ENCODE measurements at regions not wholly inside any gene's neighbourhood (a gene's known extent, or its start where the extent isn't known, plus 50 kb on each side); places are given as distances from the start of the nearest gene placed in this dataset.

DNA sequence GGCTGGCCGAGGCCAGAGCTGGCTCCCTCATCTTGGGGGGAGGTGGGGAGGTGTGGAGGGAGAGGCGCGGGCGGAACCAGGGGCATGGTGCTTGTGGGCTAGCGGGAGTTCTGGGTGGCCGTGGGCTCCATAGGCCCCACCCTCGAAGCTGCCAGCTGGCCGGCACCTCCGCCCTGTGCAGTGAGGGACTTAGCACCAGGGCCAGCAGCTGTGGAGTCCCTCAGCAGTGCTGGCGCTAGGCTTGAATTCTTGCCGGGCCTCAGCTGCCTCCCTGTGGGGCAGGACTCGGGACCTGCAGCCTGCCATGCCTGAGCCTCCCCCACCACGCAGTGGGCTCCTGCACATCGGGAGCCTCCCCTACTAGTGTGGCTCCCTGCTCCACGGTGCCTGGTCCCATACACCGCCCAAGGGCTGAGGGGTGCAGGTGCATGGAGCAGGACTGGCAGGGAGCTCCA is 603.3 kb downstream of the PCDH18 start:
- DNase-seq (ENCODE audit: low read depth): no peak

DNA sequence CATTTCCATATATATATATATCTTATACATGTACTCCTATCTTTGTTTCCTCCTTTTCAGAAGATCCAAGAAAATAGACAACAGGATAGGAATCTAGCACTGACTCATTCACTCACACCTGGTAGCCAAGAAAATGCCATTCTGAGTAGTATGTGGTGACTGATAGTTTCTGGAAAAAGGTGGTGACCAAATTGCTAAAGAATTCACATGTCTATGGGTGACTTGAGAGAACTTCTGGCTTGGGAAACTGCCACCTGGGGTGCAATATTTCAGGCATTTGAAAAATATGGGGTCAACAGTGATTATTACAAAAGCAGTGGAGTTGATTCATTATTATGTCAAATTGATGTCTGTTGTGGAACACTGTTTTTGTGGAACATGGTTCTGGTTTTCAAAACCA is 605.1 kb downstream of the PCDH18 start:
- DNase-seq (ENCODE audit: low read depth): peak; percentile 97

DNA sequence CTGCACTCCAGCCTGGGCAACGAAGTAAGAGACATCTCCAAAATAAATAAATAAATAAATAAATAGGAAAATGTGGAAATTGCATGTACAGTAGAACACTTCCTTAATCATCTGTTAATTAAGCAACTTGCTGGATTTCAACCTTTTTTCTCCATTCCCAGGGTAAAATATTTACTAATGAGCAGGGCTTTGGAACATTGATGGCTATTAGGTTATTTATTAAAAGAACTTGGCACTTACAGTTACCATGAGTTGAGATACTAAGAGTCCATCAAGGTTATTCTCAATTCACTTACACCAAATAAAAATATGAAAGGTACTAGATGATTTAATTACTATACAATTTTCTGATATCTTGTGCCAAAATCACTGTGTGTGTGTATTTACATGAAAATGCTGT is 607.1 kb downstream of the PCDH18 start:
- peak; percentile 93 for DNase-seq (ENCODE audit: low read depth)

GRCh38 chr4:136922066-136922465 is 610.2 kb downstream of the PCDH18 start:
- peak; percentile 65 for DNase-seq (ENCODE audit: low read depth)

- DNase-seq (ENCODE audit: low read depth): peak; percentile 52
These were observed 612.0 kb downstream of the PCDH18 start for GRCh38 chr4:136920092-136920881.

DNA sequence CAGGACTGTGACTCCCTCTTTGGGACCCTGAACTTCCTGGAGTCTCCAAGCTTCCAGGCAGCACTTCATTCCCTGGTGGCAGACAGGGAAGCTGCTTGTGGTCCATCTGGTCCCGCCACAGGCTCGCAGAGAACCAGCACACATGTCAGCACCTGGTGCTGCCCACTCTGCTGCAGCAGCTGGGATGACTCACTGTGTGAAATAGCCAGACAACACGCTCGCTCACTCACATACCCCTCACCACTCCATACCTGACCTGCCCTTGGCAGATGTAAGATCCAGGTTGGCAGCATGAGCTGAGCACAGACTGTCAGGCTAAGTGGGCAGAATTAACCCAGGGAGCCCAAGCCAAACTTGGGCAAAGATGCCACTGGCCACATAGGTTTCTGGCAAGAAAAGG is 613.5 kb downstream of the PCDH18 start:
- DNase-seq (ENCODE audit: low read depth): no peak

- no peak for DNase-seq (ENCODE audit: low read depth)
These were observed 614.8 kb downstream of the PCDH18 start for GRCh38 chr4:136917312-136918110.

DNA sequence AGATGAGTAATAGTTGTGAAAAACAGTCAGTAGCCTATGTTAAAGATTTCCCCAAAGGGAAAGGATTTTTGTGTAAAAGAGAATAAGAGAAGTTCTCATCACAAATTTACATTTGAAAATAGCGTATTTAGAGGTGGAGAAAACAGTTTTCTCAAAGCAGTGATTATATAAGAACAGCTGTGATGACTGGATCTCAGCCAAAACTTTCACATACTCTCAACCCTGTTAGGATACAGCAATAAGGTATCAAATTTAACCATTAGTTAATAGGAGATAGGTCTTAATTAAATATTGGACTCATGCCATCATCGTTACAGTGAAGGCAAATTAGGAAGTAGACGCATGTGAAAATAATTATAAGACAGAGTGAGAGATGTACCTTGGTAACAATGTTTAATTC is 622.7 kb downstream of the PCDH18 start:
- no peak for DNase-seq (ENCODE audit: low read depth)

DNA sequence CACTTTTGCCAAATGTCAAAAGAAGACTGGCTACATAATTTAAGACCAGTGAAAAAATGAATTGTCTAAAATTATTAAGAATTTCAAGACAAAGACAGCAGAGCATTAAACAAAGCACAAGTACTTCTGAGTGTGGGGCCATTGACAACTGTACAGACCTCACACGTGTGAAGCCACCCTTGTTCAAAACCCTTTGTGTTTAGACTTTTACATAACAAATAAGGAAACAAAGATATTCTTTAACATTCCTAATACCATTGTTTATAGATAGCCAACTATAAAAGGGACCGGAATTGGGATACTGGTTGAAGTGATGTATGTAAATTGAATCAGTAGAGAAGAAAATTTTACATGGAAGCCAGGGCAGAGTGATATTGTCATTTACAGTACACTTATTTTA is 624.2 kb downstream of the PCDH18 start:
- DNase-seq (ENCODE audit: low read depth): no peak

- no peak for DNase-seq (ENCODE audit: low read depth)
These were observed 631.6 kb downstream of the PCDH18 start for GRCh38 chr4:136900696-136901095.

DNA sequence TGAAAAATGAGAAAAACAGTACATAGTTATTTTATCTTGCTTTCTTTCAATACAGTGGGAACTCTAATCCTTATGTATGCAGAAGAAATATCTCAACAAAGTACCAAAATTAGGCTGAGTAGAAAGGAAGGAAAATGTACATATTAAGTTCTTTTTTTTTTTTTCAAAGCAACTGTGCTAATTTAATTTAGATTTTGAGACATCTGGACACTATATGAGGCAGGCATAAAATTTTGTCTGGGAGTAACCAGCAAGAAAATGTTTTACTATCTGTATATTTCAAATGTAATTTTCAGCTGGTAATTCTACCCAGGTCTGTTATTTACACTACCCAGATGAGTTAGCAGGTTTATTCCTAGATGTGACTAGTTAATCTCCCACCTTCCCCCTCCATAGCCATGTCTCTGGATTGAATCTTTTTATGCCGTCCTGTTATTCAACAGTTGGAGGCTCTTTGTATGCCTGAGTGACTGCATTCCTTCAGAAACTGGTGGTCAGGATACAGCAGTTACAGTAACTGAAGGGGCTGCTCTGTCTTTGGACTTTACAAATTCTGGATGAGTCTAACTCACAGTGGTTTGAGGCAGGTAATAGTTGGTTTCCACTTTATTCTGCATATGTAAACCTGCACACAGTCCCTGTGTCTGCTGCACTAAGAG is 633.6 kb downstream of the PCDH18 start:
- peak; percentile 35 for DNase-seq (ENCODE audit: low read depth)

- DNase-seq (ENCODE audit: low read depth): no peak
These were observed 638.7 kb downstream of the PCDH18 start for GRCh38 chr4:136893573-136893972.

- DNase-seq (ENCODE audit: low read depth): no peak
These were observed 650.6 kb downstream of the PCDH18 start for GRCh38 chr4:136881666-136882065.

GRCh38 chr4:136873555-136873954 is 658.7 kb downstream of the PCDH18 start:
- DNase-seq (ENCODE audit: low read depth): peak; percentile 23

- DNase-seq (ENCODE audit: low read depth): no peak
These were observed 664.8 kb downstream of the PCDH18 start for GRCh38 chr4:136867465-136867864.

DNA sequence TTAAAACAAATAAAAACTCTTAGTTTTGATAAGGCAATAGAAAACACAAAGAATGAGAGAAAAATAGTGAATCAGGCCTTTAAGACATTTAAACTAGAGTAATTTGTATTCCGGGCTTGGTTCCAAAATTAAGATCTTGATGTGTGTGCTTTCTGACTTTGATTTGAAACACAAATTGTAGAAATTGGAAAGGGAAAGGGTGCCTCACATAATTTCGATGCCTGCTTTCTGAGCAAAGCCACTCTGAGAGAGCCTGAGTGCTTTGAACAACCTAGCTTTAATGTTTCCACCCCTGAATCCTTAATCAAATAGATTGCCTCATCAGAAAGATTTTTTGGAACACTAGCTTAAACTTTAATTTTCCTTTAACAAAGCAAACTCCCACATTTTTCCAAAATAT is 666.8 kb downstream of the PCDH18 start:
- DNase-seq (ENCODE audit: low read depth): no peak

DNA sequence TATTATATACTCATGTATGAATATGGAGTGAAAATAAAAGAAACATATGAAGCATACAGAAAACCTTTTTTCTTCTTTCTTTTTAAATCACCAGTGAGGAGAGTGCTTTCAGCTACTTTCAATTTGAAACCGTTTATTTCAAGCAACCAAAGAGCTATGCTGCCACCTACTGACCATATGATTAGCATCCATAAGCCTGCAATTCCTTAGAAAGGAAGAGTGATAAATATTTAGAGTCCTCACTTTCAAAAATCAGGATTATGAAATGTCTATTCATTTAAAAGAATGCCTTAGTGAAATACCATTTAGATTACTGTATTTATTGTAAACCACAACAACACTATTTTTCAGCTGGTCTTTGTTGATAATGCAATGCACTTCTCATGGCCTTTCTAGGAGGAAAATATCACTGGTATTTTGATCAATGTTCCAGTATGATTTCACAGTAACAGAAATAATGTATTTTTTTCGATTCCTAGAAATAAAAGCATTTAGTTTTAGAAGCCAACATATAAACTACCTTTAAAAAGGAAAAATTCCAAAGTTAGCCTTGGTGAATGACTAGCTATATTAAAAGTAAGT is 667.6 kb downstream of the PCDH18 start:
- peak; percentile 79 for DNase-seq (ENCODE audit: low read depth)

- DNase-seq (ENCODE audit: low read depth): peak; percentile 29
These were observed 668.5 kb downstream of the PCDH18 start for GRCh38 chr4:136863756-136864155.

DNA sequence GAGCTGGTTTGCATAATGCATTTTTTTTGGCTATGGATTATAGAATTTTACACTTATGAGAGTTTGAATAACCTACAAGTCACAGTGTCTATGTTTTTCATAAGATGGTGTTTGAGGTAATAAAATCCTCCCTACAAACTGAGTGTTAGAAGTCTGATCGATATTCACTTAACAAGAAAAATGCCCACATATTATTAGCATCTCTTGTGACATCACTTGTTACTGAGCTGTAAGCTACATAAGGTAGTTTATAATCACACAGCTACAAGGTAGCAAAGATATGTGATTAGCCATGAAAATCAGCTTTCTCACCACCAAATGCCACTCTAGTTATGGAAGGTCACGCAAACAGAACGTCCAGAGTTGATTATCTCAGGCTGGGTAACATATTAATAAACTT is 669.6 kb downstream of the PCDH18 start:
- no peak for DNase-seq (ENCODE audit: low read depth)

GRCh38 chr4:136861091-136861490 is 671.2 kb downstream of the PCDH18 start:
- peak; percentile 49 for DNase-seq (ENCODE audit: low read depth)

DNA sequence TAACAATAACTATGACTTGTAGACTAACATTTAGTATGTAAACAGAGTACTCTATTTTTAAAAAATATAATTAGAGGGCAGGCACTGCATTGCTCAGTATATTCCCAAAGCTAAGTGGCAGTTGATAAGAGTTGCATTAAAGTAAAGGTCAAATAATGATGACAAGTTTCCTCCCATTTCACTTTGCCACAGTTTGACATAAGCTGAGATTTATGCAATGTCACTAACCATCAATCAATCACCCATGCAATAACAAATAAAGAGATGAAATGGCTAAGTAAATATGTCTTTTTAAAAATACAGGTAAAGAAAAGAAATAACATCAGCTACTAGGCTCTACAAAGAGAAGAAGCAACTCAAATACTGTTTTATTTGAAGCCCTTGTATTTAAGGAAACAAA is 673.4 kb downstream of the PCDH18 start:
- DNase-seq (ENCODE audit: low read depth): no peak

- DNase-seq (ENCODE audit: low read depth): no peak
These were observed 676.4 kb downstream of the PCDH18 start for GRCh38 chr4:136855886-136856285.

Data from renal cortical epithelial cell (primary cell).